ENCODE measurements at regions not wholly inside any gene's neighbourhood (a gene's known extent, or its start where the extent isn't known, plus 50 kb on each side); places are given as distances from the start of the nearest gene placed in this dataset.

GRCh38 chr10:44703241-44704155, 207.6 kb upstream of the TMEM72 start:
- H3K4me1 ChIP-seq = no peaks in the 10 kb centered on the region
- 69% methylated on average over 6 of the region's 6 CpGs for WGBS
- H3K9me3 ChIP-seq = peaks cover 7% of the 10 kb centered on the region
- no peak for DNase-seq (ENCODE audit: low spot score in 2 of 2)
- H3K27me3 ChIP-seq = no peaks in the 10 kb centered on the region
- TF ChIP-seq POLR2AphosphoS5 (IDR thresholded peaks at IDR 0.05) (no peak), EP300 (IDR thresholded peaks at IDR 0.05) (no peak), POLR2A (IDR thresholded peaks at IDR 0.05) (no peak)
- TF ChIP-seq, protein P1, sequence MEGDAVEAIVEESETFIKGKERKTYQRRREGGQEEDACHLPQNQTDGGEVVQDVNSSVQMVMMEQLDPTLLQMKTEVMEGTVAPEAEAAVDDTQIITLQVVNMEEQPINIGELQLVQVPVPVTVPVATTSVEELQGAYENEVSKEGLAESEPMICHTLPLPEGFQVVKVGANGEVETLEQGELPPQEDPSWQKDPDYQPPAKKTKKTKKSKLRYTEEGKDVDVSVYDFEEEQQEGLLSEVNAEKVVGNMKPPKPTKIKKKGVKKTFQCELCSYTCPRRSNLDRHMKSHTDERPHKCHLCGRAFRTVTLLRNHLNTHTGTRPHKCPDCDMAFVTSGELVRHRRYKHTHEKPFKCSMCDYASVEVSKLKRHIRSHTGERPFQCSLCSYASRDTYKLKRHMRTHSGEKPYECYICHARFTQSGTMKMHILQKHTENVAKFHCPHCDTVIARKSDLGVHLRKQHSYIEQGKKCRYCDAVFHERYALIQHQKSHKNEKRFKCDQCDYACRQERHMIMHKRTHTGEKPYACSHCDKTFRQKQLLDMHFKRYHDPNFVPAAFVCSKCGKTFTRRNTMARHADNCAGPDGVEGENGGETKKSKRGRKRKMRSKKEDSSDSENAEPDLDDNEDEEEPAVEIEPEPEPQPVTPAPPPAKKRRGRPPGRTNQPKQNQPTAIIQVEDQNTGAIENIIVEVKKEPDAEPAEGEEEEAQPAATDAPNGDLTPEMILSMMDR (IDR thresholded peaks at IDR 0.05) = no peak
- no peaks in the 10 kb centered on the region for H3K36me3 ChIP-seq
- no peak overlapping the region for H3K4me3 ChIP-seq
- H3K27ac ChIP-seq = no peak overlapping the region

- no peak for DNase-seq (ENCODE audit: low spot score in 2 of 2)
- Histone ChIP-seq H3K27me3 (no peaks in the 10 kb centered on the region), H3K27ac (no peak overlapping the region), H3K4me3 (no peak overlapping the region), H3K4me1 (no peaks in the 10 kb centered on the region), H3K9me3 (peaks cover 7% of the 10 kb centered on the region), H3K36me3 (no peaks in the 10 kb centered on the region)
- no peak for TF ChIP-seq POLR2AphosphoS5 (IDR thresholded peaks at IDR 0.05)
- no peak for TF ChIP-seq EP300 (IDR thresholded peaks at IDR 0.05)
- TF ChIP-seq POLR2A (IDR thresholded peaks at IDR 0.05) = no peak
- TF ChIP-seq, protein P1 (IDR thresholded peaks at IDR 0.05) = no peak
- WGBS = 75% methylated on average over 1 of the region's 1 CpG
Observed at GRCh38 chr10:44704616-44705015, 206.5 kb upstream of the TMEM72 start.

GRCh38 chr10:44706745-44707144, 204.4 kb upstream of the TMEM72 start:
- no peak overlapping the region for H3K4me3 ChIP-seq
- peaks cover under 1% of the 10 kb centered on the region for H3K9me3 ChIP-seq
- no peaks in the 10 kb centered on the region for H3K4me1 ChIP-seq
- no peak overlapping the region for H3K27ac ChIP-seq
- no peaks in the 10 kb centered on the region for H3K36me3 ChIP-seq
- no peak for DNase-seq (ENCODE audit: low spot score in 2 of 2)
- no peak for TF ChIP-seq POLR2AphosphoS5 (IDR thresholded peaks at IDR 0.05)
- TF ChIP-seq, protein P1 (IDR thresholded peaks at IDR 0.05) = no peak
- TF ChIP-seq POLR2A (IDR thresholded peaks at IDR 0.05) = no peak
- TF ChIP-seq EP300 (IDR thresholded peaks at IDR 0.05) = no peak
- no peaks in the 10 kb centered on the region for H3K27me3 ChIP-seq

- no peak for TF ChIP-seq POLR2A (IDR thresholded peaks at IDR 0.05)
- TF ChIP-seq, protein P1 (IDR thresholded peaks at IDR 0.05) = no peak
- no peak for TF ChIP-seq EP300 (IDR thresholded peaks at IDR 0.05)
- no peak for TF ChIP-seq POLR2AphosphoS5 (IDR thresholded peaks at IDR 0.05)
- WGBS = 27% methylated on average over 4 of the region's 4 CpGs
Observed at GRCh38 chr10:44713307-44713706, 197.8 kb upstream of the TMEM72 start.

GRCh38 chr10:44714451-44714850, 196.7 kb upstream of the TMEM72 start:
- no peak for DNase-seq (ENCODE audit: low spot score in 2 of 2)
- no peaks in the 10 kb centered on the region for H3K36me3 ChIP-seq
- no peak overlapping the region for H3K4me3 ChIP-seq
- WGBS = 82% methylated on average over 4 of the region's 4 CpGs
- TF ChIP-seq EP300 (IDR thresholded peaks at IDR 0.05) (no peak), POLR2A (IDR thresholded peaks at IDR 0.05) (no peak), POLR2AphosphoS5 (IDR thresholded peaks at IDR 0.05) (no peak)
- TF ChIP-seq, protein P1 (IDR thresholded peaks at IDR 0.05) = no peak
- H3K4me1 ChIP-seq = no peaks in the 10 kb centered on the region
- peaks cover 4% of the 10 kb centered on the region for H3K9me3 ChIP-seq
- H3K27me3 ChIP-seq = no peaks in the 10 kb centered on the region
- no peak overlapping the region for H3K27ac ChIP-seq

More at GRCh38 chr10:44713307-44713706, 197.8 kb upstream of the TMEM72 start:
- no peaks in the 10 kb centered on the region for H3K9me3 ChIP-seq
- no peak overlapping the region for H3K4me3 ChIP-seq
- DNase-seq (ENCODE audit: low spot score in 2 of 2) = no peak
- H3K36me3 ChIP-seq = no peaks in the 10 kb centered on the region
- H3K4me1 ChIP-seq = no peaks in the 10 kb centered on the region
- H3K27ac ChIP-seq = no peak overlapping the region
- H3K27me3 ChIP-seq = no peaks in the 10 kb centered on the region
